NCI-H146 (cell line): ENCODE measurements at regions not wholly inside any gene's neighbourhood (a gene's known extent, or its start where the extent isn't known, plus 50 kb on each side); places are given as distances from the start of the nearest gene placed in this dataset.

Experiments
- DNase-seq: peaks from one replicate; lab custom pipeline; 2025; lab: John Stamatoyannopoulos, UW

GRCh38 chr17:54007855-54008254, 185.1 kb downstream of the KIF2B start:
- no peak for DNase-seq

- no peak for DNase-seq
These were observed 186.8 kb downstream of the KIF2B start for GRCh38 chr17:54009502-54009901.

GRCh38 chr17:54013072-54013471, 190.3 kb downstream of the KIF2B start:
- no peak for DNase-seq

GRCh38 chr17:54015734-54016133, 193.0 kb downstream of the KIF2B start:
- no peak for DNase-seq

GRCh38 chr17:54021418-54021817, 198.7 kb downstream of the KIF2B start:
- DNase-seq: no peak

GRCh38 chr17:54028986-54029580, 206.4 kb downstream of the KIF2B start:
- DNase-seq: no peak

- DNase-seq: no peak
These were observed 207.3 kb downstream of the KIF2B start for GRCh38 chr17:54029986-54030385.

GRCh38 chr17:54046570-54046969, 223.8 kb downstream of the KIF2B start:
- no peak for DNase-seq

- no peak for DNase-seq
These were observed 240.9 kb downstream of the KIF2B start for GRCh38 chr17:54063639-54064038.

GRCh38 chr17:54085020-54085419, 262.3 kb downstream of the KIF2B start:
- DNase-seq: no peak

GRCh38 chr17:54085934-54086333, 263.2 kb downstream of the KIF2B start:
- DNase-seq: no peak

GRCh38 chr17:54096216-54096615, 273.5 kb downstream of the KIF2B start:
- no peak for DNase-seq

- no peak for DNase-seq
These were observed 276.5 kb downstream of the KIF2B start for GRCh38 chr17:54099221-54099620.

- no peak for DNase-seq
These were observed 279.5 kb downstream of the KIF2B start for GRCh38 chr17:54102246-54102645.

- DNase-seq: no peak
These were observed 288.8 kb downstream of the KIF2B start for GRCh38 chr17:54111576-54111975.

GRCh38 chr17:54117452-54117851, 294.7 kb downstream of the KIF2B start:
- DNase-seq: no peak

GRCh38 chr17:54124456-54124855, 301.7 kb downstream of the KIF2B start:
- DNase-seq: no peak

GRCh38 chr17:54153423-54153822, 330.7 kb downstream of the KIF2B start:
- no peak for DNase-seq

GRCh38 chr17:54157542-54157941, 334.8 kb downstream of the KIF2B start:
- no peak for DNase-seq

- DNase-seq: no peak
These were observed 349.6 kb downstream of the KIF2B start for GRCh38 chr17:54172096-54172984.

- no peak for DNase-seq
These were observed 350.2 kb downstream of the KIF2B start for GRCh38 chr17:54172985-54173316.

- no peak for DNase-seq
These were observed 355.0 kb downstream of the KIF2B start for GRCh38 chr17:54177606-54178308.

GRCh38 chr17:54180950-54181349, 358.2 kb downstream of the KIF2B start:
- DNase-seq: no peak
